Mesothelial cell of epicardium (in vitro differentiated cells): ENCODE measurements at regions not wholly inside any gene's neighbourhood (a gene's known extent, or its start where the extent isn't known, plus 50 kb on each side); places are given as distances from the start of the nearest gene placed in this dataset.

ENCODE experiments used
- DNase-seq, 2 experiments: peaks; one replicate each; pipeline ENCODE4 v3.0.0; 2021; ENCODE audit warnings: low spot score in 2 of 2; ENCODE audit not compliant: unreplicated experiment in 2 of 2
- H3K27ac Mint-ChIP-seq: 2 replicates; pipeline ENCODE4 v1.8.0; 2021; ENCODE audit warnings: mixed read lengths
- H3K27me3 Mint-ChIP-seq: 2 replicates; pipeline ENCODE4 v1.8.0; 2021; ENCODE audit warnings: low read depth, mixed read lengths
- H3K36me3 Mint-ChIP-seq: 2 replicates; pipeline ENCODE4 v1.8.0; 2021; ENCODE audit warnings: mixed read lengths
- H3K4me1 Mint-ChIP-seq: 2 replicates; pipeline ENCODE4 v1.8.0; 2021; ENCODE audit warnings: mixed read lengths
- H3K4me3 Mint-ChIP-seq: 2 replicates; pipeline ENCODE4 v1.8.0; 2021; ENCODE audit warnings: mild to moderate bottlenecking, moderate library complexity, mixed read lengths
- H3K9me3 Mint-ChIP-seq: 2 replicates; pipeline ENCODE4 v1.8.0; 2021; ENCODE audit warnings: mixed read lengths
- CTCF ChIP-seq: fragments of 200-600 bp; sonication (generic); IDR thresholded peaks from one replicate; pipeline ENCODE4 v1.5.0; 2021; ENCODE audit warnings: antibody characterized with exemption; ENCODE audit not compliant: unreplicated experiment

- no peaks in the 10 kb centered on the region for H3K9me3 Mint-ChIP-seq
- DNase-seq = no peak
- H3K27ac Mint-ChIP-seq = no peak overlapping the region
- H3K27me3 Mint-ChIP-seq = no peaks in the 10 kb centered on the region
- TF ChIP-seq CTCF = no peak
- peaks cover 1% of the 10 kb centered on the region for H3K4me1 Mint-ChIP-seq
- no peak overlapping the region for H3K4me3 Mint-ChIP-seq
- H3K36me3 Mint-ChIP-seq = no peaks in the 10 kb centered on the region
Observed at GRCh38 chr2:5510082-5510481, 182.1 kb upstream of the SOX11 start.

GRCh38 chr2:5515693-5516092, 176.5 kb upstream of the SOX11 start:
- no peak for TF ChIP-seq CTCF
- Mint-ChIP-seq H3K27ac (no peak overlapping the region), H3K27me3 (no peaks in the 10 kb centered on the region), H3K4me3 (no peak overlapping the region), H3K9me3 (no peaks in the 10 kb centered on the region), H3K36me3 (no peaks in the 10 kb centered on the region), H3K4me1 (no peaks in the 10 kb centered on the region)
- no peak for DNase-seq

- H3K27me3 Mint-ChIP-seq = no peaks in the 10 kb centered on the region
- no peak overlapping the region for H3K4me3 Mint-ChIP-seq
Observed at GRCh38 chr2:5519286-5519685, 172.9 kb upstream of the SOX11 start.

GRCh38 chr2:5520463-5520972, 171.7 kb upstream of the SOX11 start:
- Mint-ChIP-seq H3K27ac (no peak overlapping the region), H3K27me3 (no peaks in the 10 kb centered on the region), H3K4me1 (peaks cover 11% of the 10 kb centered on the region), H3K9me3 (no peaks in the 10 kb centered on the region), H3K36me3 (no peaks in the 10 kb centered on the region), H3K4me3 (no peak overlapping the region)
- TF ChIP-seq CTCF = no peak
- no peak for DNase-seq

More at GRCh38 chr2:5519286-5519685, 172.9 kb upstream of the SOX11 start:
- DNase-seq = no peak
- H3K4me1 Mint-ChIP-seq = peaks cover 8% of the 10 kb centered on the region
- no peaks in the 10 kb centered on the region for H3K36me3 Mint-ChIP-seq
- no peak for TF ChIP-seq CTCF
- no peak overlapping the region for H3K27ac Mint-ChIP-seq
- H3K9me3 Mint-ChIP-seq = no peaks in the 10 kb centered on the region

- no peaks in the 10 kb centered on the region for H3K9me3 Mint-ChIP-seq
- H3K4me3 Mint-ChIP-seq = no peak overlapping the region
- peaks cover 11% of the 10 kb centered on the region for H3K4me1 Mint-ChIP-seq
- no peaks in the 10 kb centered on the region for H3K27me3 Mint-ChIP-seq
- no peak overlapping the region for H3K27ac Mint-ChIP-seq
- no peaks in the 10 kb centered on the region for H3K36me3 Mint-ChIP-seq
- TF ChIP-seq CTCF = no peak
- DNase-seq = no peak
Observed at GRCh38 chr2:5521461-5521860, 170.7 kb upstream of the SOX11 start.

- Mint-ChIP-seq H3K36me3 (no peaks in the 10 kb centered on the region), H3K27ac (no peak overlapping the region), H3K9me3 (no peaks in the 10 kb centered on the region), H3K4me3 (no peak overlapping the region), H3K4me1 (peaks cover 18% of the 10 kb centered on the region), H3K27me3 (no peaks in the 10 kb centered on the region)
- DNase-seq = no peak
- TF ChIP-seq CTCF = no peak
Observed at GRCh38 chr2:5524551-5524950, 167.6 kb upstream of the SOX11 start.
